K562 (cell line): ENCODE measurements at regions not wholly inside any gene's neighbourhood (a gene's known extent, or its start where the extent isn't known, plus 50 kb on each side); places are given as distances from the start of the nearest gene placed in this dataset.

Experiments
- ATAC-seq: fragments of 200-7000 bp; cut with Tn5 transposase; 3 replicates; pipeline ENCODE4 v1.9.1; 2020; ENCODE audit warnings: moderate library complexity
- BruUV-seq: library from RNA; stranded (reverse); fragments of 400-500 nt; replicated peaks from 2 replicates; lab custom pipeline; 2021; lab: Mats Ljungman, UMichigan
- CTCF ChIA-PET: fragments of 300-600 bp; formaldehyde crosslinking; extraction: SDS; loops from one replicate; lab custom pipeline; 2021; ENCODE audit warnings: low intra/inter-chr PET ratio; lab: Yijun Ruan, JAX
- POLR2A ChIA-PET: fragments of 300-600, 350-650 bp; sonication (Branson Sonifier 250); formaldehyde crosslinking; extraction: SDS; loops from one replicate; lab custom pipeline; 2021; ENCODE audit warnings: antibody characterized with exemption, inconsistent platforms; lab: Yijun Ruan, JAX
- DNase-seq, 4 experiments: peaks; one replicate each; pipeline versions ENCODE4 v3.0.0 to v3.0.0-alpha.2; 2011 to 2018; ENCODE audit warnings: low spot score in 3 of 4, mixed read lengths in 3 of 4; ENCODE audit errors: extremely low read depth in 1 of 4
- FAIRE-seq: peaks from 2 replicates; lab custom pipeline; 2011; peaks lifted over from hg19 to GRCh38; lab: Jason Lieb, UNC
- H2AFZ ChIP-seq: 2 replicates; pipeline ENCODE4 v1.6.0; 2011; ENCODE audit warnings: low read depth, low read length, control low read depth, inconsistent platforms
- H3K27ac ChIP-seq: fragments of 200-600 bp; 3 replicates; pipeline ENCODE4 v1.8.0; 2011; ENCODE audit warnings: low read depth, mild to moderate bottlenecking, control low read depth, inconsistent platforms, low read length, moderate library complexity, mixed read lengths; ENCODE audit errors: extremely low read depth
- H3K27me3 ChIP-seq, 2 experiments: fragments of 300-600 bp in 1 of 2; 2 replicates in 1 of 2; 3 replicates in 1 of 2; pipeline versions ENCODE4 v1.6.0 to v1.8.0; 2011; ENCODE audit warnings: inconsistent platforms in 2 of 2, low read length in 2 of 2, mild to moderate bottlenecking in 1 of 2, mixed read lengths in 1 of 2, moderate library complexity in 1 of 2; ENCODE audit not compliant: control insufficient read depth in 2 of 2, insufficient read depth in 2 of 2
- H3K36me3 ChIP-seq: fragments of 300-600 bp; 3 replicates; pipeline ENCODE4 v1.8.0; 2011; ENCODE audit warnings: mild to moderate bottlenecking, low read length, inconsistent platforms; ENCODE audit not compliant: control insufficient read depth, insufficient read depth
- H3K4me1 ChIP-seq, 2 experiments: fragments of 200-600 bp in 1 of 2; replicated peaks in 1 of 2; 2 replicates in 1 of 2; 3 replicates in 1 of 2; pipeline versions ENCODE4 v1.5.1 to v1.8.0; 2011; ENCODE audit warnings: inconsistent platforms in 2 of 2, low read length in 2 of 2, mild to moderate bottlenecking in 1 of 2, mixed read lengths in 1 of 2, moderate library complexity in 1 of 2; ENCODE audit not compliant: control insufficient read depth in 2 of 2, insufficient read depth in 2 of 2
- H3K4me2 ChIP-seq: 2 replicates; pipeline ENCODE4 v1.6.1; 2011; ENCODE audit warnings: low read length, control low read depth, inconsistent platforms, mixed read lengths; ENCODE audit not compliant: insufficient read depth
- H3K4me3 ChIP-seq: fragments of 200-600 bp; sonication (generic), shearing (Covaris generic); 2 replicates; pipeline ENCODE4 v1.5.1; 2016; ENCODE audit warnings: control low read depth, inconsistent platforms
- H3K79me2 ChIP-seq: fragments of 200-600 bp; 3 replicates; pipeline ENCODE4 v1.8.0; 2011; ENCODE audit warnings: low read length, inconsistent platforms; ENCODE audit not compliant: control insufficient read depth, insufficient read depth
- H3K9ac ChIP-seq, 2 experiments: 2 replicates each; pipeline versions ENCODE4 v1.6.0 to v1.6.1; 2011; ENCODE audit warnings: low read depth in 2 of 2, low read length in 2 of 2, control low read depth in 1 of 2, inconsistent platforms in 1 of 2, mild to moderate bottlenecking in 1 of 2, mixed read lengths in 1 of 2; ENCODE audit not compliant: insufficient read depth in 1 of 2
- H3K9me1 ChIP-seq: one replicate; pipeline ENCODE4 v1.6.0; 2011; ENCODE audit warnings: inconsistent platforms, mild to moderate bottlenecking, low read length, moderate library complexity; ENCODE audit not compliant: control insufficient read depth, insufficient read depth
- H3K9me3 ChIP-seq: replicated peaks from 2 replicates; pipeline ENCODE4 v1.5.1; 2011; ENCODE audit warnings: low read depth, low read length, inconsistent platforms; ENCODE audit not compliant: control insufficient read depth, insufficient read depth
- H4K20me1 ChIP-seq: replicated peaks from 2 replicates; pipeline ENCODE4 v1.6.1; 2011; ENCODE audit warnings: low read length, inconsistent platforms, mixed read lengths; ENCODE audit not compliant: control insufficient read depth, insufficient read depth
- BRCA1 ChIP-seq, 2 experiments: fragments of 450-650 bp in 1 of 2; sonication (generic) in 1 of 2; formaldehyde crosslinking in 1 of 2; IDR thresholded peaks; 2 replicates each; pipeline versions ENCODE4 v1.5.0 to v1.6.1; 2017 to 2020; ENCODE audit warnings: mild to moderate bottlenecking in 1 of 2, missing genetic modification reagents in 1 of 2
- FOXJ2 ChIP-seq: fragments of 200-800 bp; sonication (Bioruptor generic); IDR thresholded peaks from 2 replicates; pipeline ENCODE4 v1.6.1; 2016; ENCODE audit warnings: missing genetic modification characterization, missing compliant biosample characterization
- MTA2 ChIP-seq: fragments of 450-650 bp; IDR thresholded peaks from 2 replicates; pipeline ENCODE4 v1.6.1; 2016; ENCODE audit warnings: low read depth
- MYNN ChIP-seq, 2 experiments: sonication (generic); formaldehyde crosslinking in 1 of 2; IDR thresholded peaks; 2 replicates each; pipeline versions ENCODE4 v1.5.0 to v1.6.1; 2016 to 2020; ENCODE audit warnings: antibody characterized with exemption in 1 of 2, missing genetic modification reagents in 1 of 2
- NONO ChIP-seq, 2 experiments: fragments of 200-400 bp in 1 of 2; fragments of 450-650 bp in 1 of 2; formaldehyde crosslinking in 1 of 2; IDR thresholded peaks; 2 replicates each; pipeline ENCODE4 v1.6.1; 2017; ENCODE audit warnings: low read depth in 2 of 2, mild to moderate bottlenecking in 2 of 2, moderate library complexity in 2 of 2, low read length in 1 of 2
- POLR2AphosphoS5 ChIP-seq: IDR thresholded peaks from 2 replicates; pipeline ENCODE4 v1.6.1; 2011; ENCODE audit warnings: mild to moderate bottlenecking, low read depth, low read length, moderate library complexity; ENCODE audit not compliant: control insufficient read depth, insufficient read depth
- SMARCA5 ChIP-seq: fragments of 450-650 bp; IDR thresholded peaks from 2 replicates; pipeline ENCODE4 v1.6.1; 2016
- SOX6 ChIP-seq: fragments of 450-650 bp; IDR thresholded peaks from 2 replicates; pipeline ENCODE4 v1.6.1; 2014; ENCODE audit warnings: mild to moderate bottlenecking
- SRF ChIP-seq, 2 experiments: fragments of 250-450, 450-650 bp in 1 of 2; sonication (Bioruptor Pico) in 1 of 2; sonication (generic) in 1 of 2; formaldehyde crosslinking; IDR thresholded peaks; 2 replicates each; pipeline versions ENCODE4 v1.5.0 to v1.5.1; 2020 to 2022; ENCODE audit warnings: mild to moderate bottlenecking in 1 of 2, missing genetic modification reagents in 1 of 2
- TBL1XR1 ChIP-seq, 2 experiments: IDR thresholded peaks; 2 replicates each; pipeline ENCODE4 v1.6.1; 2012; ENCODE audit warnings: improper control_type of control experiment in 2 of 2, low read length in 2 of 2, mild to moderate bottlenecking in 1 of 2
- ZNF354B ChIP-seq: fragments of 250-450 bp; sonication (Bioruptor Pico); IDR thresholded peaks from 2 replicates; pipeline ENCODE4 v1.4.0; 2020
- WGBS: fragments of 100-300 bp; shearing (Covaris generic); methylation state at CpG from one replicate; pipeline ENCODE4 v1.1.6; 2016; ENCODE audit warnings: low coverage, mixed read lengths; ENCODE audit not compliant: insufficient coverage; ENCODE audit errors: missing lambda C conversion rate; 5-methylcytosine and 5-hydroxymethylcytosine counted together
- in situ Hi-C: fragments of 300-500 bp; cut with MboI; formaldehyde crosslinking; loops from 4 replicates; pipeline ENCODE4 v1.15.0; 2018; ENCODE audit warnings: inconsistent platforms, mixed read lengths
- intact Hi-C: fragments of 100-400 bp; cut with micrococcal nuclease; formaldehyde crosslinking; loops from 2 replicates; pipeline ENCODE4 v1.14.2; 2022
- TF ChIP-seq, protein P1 (sequence below): fragments of 200-400 bp; formaldehyde crosslinking; IDR thresholded peaks from 2 replicates; pipeline ENCODE4 v1.6.1; 2017; ENCODE audit warnings: mild to moderate bottlenecking, low read depth, low read length, moderate library complexity
- TF ChIP-seq, protein P2 (sequence below): sonication (generic); formaldehyde crosslinking; IDR thresholded peaks from 2 replicates; pipeline ENCODE4 v1.8.0; 2022; ENCODE audit warnings: mild to moderate bottlenecking, missing genetic modification reagents
- TF ChIP-seq, protein P3 (sequence below): fragments of 450-650 bp; formaldehyde crosslinking; IDR thresholded peaks from 2 replicates; pipeline ENCODE4 v1.4.0; 2022; ENCODE audit warnings: mild to moderate bottlenecking, moderate library complexity
- TF ChIP-seq, protein P4 (sequence below): sonication (generic); formaldehyde crosslinking; IDR thresholded peaks from 2 replicates; pipeline ENCODE4 v1.8.0; 2022; ENCODE audit warnings: mild to moderate bottlenecking, missing genetic modification reagents

DNA sequence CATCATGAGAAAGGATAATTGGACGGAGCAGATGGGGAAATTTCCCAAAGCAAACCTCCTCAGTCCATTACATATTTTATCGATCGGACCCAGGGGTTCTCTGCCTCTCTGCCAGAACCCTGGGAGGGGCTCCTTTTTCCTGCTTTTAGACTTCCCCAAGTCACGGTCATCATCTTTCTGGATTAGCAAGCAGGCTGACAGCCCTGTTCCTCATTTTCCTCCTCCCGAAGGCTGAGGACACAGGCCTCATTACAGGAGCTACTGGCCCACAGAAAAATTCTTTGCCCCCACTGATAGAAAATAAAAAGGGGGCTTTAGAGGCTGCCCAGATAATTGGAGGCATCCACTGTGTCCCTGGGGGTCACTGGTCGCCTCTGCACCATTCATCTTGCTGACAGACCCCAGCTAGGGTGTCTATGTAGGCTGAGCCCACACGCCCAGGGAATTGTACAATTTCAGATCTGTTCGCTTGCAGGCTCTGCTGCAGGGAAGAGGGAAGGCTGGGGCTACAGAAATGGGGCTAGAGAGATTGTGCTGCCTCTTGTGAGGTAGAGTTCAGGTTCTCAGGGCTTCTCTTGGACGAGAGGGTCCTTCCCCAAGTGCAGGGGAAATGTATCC is 125.7 kb upstream of the SDK1 start (continued):
- TF ChIP-seq, protein P1, sequence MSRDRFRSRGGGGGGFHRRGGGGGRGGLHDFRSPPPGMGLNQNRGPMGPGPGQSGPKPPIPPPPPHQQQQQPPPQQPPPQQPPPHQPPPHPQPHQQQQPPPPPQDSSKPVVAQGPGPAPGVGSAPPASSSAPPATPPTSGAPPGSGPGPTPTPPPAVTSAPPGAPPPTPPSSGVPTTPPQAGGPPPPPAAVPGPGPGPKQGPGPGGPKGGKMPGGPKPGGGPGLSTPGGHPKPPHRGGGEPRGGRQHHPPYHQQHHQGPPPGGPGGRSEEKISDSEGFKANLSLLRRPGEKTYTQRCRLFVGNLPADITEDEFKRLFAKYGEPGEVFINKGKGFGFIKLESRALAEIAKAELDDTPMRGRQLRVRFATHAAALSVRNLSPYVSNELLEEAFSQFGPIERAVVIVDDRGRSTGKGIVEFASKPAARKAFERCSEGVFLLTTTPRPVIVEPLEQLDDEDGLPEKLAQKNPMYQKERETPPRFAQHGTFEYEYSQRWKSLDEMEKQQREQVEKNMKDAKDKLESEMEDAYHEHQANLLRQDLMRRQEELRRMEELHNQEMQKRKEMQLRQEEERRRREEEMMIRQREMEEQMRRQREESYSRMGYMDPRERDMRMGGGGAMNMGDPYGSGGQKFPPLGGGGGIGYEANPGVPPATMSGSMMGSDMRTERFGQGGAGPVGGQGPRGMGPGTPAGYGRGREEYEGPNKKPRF: no peak
- TF ChIP-seq, protein P2, sequence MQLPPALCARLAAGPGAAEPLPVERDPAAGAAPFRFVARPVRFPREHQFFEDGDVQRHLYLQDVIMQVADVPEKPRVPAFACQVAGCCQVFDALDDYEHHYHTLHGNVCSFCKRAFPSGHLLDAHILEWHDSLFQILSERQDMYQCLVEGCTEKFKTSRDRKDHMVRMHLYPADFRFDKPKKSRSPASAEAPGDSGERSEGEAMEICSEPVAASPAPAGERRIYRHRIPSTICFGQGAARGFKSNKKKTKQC (CRISPR knock-in tag): no peak
- TF ChIP-seq SRF (CRISPR knock-in tag; IDR thresholded peaks at IDR 0.05): no peak
- TF ChIP-seq SOX6: no peak
- no peak for TF ChIP-seq TBL1XR1 (IDR thresholded peaks at IDR 0.05; ENCODE audit: low read length in 2 of 2)

DNA sequence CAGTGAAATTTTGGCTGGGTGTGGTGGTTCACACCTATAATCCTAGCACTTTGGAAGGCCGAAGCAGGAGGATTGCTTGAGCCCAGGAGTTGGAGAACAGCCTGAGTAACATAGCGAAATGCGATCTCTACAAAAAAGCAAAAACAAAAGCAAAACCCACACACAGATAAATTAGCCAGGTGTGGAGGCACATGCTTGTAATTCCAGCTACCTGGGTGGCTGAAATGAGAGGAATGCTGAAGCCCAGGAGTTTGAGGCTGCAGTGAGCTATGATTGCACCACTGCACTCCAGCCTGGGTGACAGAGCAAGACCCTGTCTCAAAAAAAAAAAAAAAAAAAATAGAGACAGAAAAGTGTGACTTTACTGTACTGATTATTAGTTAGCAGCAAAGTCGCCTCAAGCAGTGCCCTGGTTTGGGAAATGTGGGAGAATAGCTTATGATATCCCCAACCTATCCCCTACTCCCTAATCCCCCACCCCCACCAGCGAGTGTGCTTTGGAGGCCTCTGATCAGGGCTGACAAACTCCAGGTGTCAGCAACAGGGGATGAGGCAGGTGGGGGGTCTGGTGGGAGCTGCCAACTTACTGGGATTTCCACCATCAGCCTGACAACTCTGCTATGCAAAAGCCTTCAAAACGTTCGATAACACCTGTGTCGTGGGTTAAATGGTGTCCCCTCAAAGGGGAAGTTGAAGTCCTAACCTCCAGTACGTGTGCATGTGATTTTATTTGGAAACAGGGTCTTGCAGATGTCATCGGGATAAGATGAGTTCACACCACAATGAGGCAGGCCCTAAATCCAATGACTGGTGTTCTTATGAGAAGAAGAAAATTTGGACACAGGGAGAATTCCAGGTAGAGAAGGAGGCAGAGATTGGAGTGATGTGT is 124.7 kb upstream of the SDK1 start:
- H3K9me3 ChIP-seq: no peaks in the 10 kb centered on the region
- H3K4me3 ChIP-seq: no peak overlapping the region
- no TSS peak for BruUV-seq
- H3K4me1 ChIP-seq: no peaks in the 10 kb centered on the region
- no peak overlapping the region for H2AFZ ChIP-seq
- no peak for ATAC-seq
- ChIA-PET POLR2A (no interaction called here), CTCF (no interaction called here)
- intact Hi-C loops (no loop called here), in situ Hi-C loops (no loop called here)
- WGBS: 0% methylated on average over 10 of the region's 10 CpGs
- no peak overlapping the region for H3K27ac ChIP-seq
- no peak overlapping the region for H3K4me2 ChIP-seq
- H3K27me3 ChIP-seq: peaks cover 4 to 75% of the 10 kb centered on the region in 2 experiments; a peak in 4 of 5 replicates
- H3K79me2 ChIP-seq: no peaks in the 10 kb centered on the region
- no peak for FAIRE-seq
- H3K9me1 ChIP-seq: no peaks in the 10 kb centered on the region
- no peak overlapping the region for H3K9ac ChIP-seq
- H3K36me3 ChIP-seq: no peaks in the 10 kb centered on the region
- H4K20me1 ChIP-seq: no peaks in the 10 kb centered on the region
- no peak for DNase-seq
- TF ChIP-seq MTA2: no peak
- no peak for TF ChIP-seq SMARCA5
- TF ChIP-seq BRCA1 (IDR thresholded peaks at IDR 0.05): no peak
- TF ChIP-seq BRCA1 (CRISPR knock-in tag; IDR thresholded peaks at IDR 0.05): no peak
- TF ChIP-seq NONO (IDR thresholded peaks at IDR 0.05; ENCODE audit: low read depth in 2 of 2, low read length in 1 of 2): no peak
- TF ChIP-seq FOXJ2 (tag): no peak
- TF ChIP-seq POLR2AphosphoS5: no peak
- TF ChIP-seq, protein P3, sequence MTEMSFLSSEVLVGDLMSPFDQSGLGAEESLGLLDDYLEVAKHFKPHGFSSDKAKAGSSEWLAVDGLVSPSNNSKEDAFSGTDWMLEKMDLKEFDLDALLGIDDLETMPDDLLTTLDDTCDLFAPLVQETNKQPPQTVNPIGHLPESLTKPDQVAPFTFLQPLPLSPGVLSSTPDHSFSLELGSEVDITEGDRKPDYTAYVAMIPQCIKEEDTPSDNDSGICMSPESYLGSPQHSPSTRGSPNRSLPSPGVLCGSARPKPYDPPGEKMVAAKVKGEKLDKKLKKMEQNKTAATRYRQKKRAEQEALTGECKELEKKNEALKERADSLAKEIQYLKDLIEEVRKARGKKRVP (CRISPR knock-in tag): no peak
- TF ChIP-seq, protein P4, sequence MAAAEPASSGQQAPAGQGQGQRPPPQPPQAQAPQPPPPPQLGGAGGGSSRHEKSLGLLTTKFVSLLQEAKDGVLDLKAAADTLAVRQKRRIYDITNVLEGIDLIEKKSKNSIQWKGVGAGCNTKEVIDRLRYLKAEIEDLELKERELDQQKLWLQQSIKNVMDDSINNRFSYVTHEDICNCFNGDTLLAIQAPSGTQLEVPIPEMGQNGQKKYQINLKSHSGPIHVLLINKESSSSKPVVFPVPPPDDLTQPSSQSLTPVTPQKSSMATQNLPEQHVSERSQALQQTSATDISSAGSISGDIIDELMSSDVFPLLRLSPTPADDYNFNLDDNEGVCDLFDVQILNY (CRISPR knock-in tag): no peak
- TF ChIP-seq ZNF354B (CRISPR knock-in tag): no peak
- TF ChIP-seq MYNN (IDR thresholded peaks at IDR 0.05): no peak
- TF ChIP-seq MYNN (CRISPR knock-in tag; IDR thresholded peaks at IDR 0.05): no peak
